Hippocampal formation (tissue), 2 donors: ENCODE measurements at regions not wholly inside any gene's neighbourhood (a gene's known extent, or its start where the extent isn't known, plus 50 kb on each side); places are given as distances from the start of the nearest gene placed in this dataset.
"Not testable (repeated sequence)": the region's sequence is repeated elsewhere in the genome, so short reads cannot be mapped to it uniquely, and the experiment has no call there.

Experiments
- DNase-seq, 2 donors: peaks; one replicate each; lab custom pipeline; 2025; lab: John Stamatoyannopoulos, UW

DNA sequence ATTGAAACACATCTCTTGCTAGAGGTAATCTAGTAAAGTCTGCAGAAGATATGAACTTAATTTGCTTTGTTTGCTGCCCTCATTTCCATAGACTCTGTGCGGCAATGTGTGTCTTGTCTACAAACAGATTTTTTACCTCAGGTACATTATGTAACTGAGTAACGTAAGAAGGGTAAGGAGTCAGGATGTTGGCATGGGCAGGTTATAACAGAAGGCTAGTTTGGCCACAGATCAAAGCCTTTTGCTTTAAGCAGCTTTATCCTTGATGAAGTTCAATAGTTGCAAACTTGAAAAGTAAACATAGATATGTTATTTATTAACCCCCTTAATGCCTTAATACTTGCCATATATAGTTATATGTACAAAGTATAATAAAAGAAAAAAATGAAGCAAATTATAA is 391.6 kb upstream of the FKBP1C start:
- DNase-seq = no peak

DNA sequence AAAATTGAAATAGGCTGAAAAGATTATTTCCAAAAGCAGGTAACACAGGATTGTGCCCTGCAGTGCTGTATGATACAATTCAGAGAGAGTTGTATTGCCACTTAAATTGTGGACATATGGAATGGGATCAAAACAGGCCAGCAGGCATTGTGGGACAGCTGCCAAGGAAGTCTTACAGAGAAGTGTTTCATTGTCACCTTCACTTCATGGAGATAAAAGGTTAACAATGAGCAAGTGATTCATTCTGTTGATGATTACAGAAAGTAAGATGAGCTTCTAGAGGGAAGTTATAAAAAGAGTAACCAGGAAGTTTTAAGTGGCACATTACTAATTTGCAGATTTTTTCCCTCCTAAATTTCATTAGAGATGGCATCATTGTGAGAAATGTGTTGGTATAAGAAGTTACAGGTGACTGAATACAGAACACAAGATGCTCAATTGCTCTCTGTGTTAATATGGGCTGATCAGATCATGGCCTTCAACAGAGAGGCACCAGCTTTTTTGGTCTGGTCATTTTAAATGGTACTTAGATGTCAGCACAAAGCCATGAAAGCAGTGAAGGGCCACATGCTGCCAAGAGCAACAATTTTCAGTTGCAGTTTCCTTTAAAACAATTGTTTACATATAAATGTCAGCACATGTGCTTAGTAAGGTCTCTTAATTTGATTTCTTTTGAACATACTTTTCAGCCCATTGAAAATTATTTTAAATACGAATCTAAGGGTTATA is 402.5 kb upstream of the FKBP1C start:
- DNase-seq = no peak

- DNase-seq = no peak
These were observed 405.8 kb upstream of the FKBP1C start for GRCh38 chr6:62805431-62805830.

GRCh38 chr6:62803094-62803493 is 408.2 kb upstream of the FKBP1C start:
- DNase-seq = no peak

GRCh38 chr6:62797190-62797589 is 414.1 kb upstream of the FKBP1C start:
- DNase-seq = no peak

DNA sequence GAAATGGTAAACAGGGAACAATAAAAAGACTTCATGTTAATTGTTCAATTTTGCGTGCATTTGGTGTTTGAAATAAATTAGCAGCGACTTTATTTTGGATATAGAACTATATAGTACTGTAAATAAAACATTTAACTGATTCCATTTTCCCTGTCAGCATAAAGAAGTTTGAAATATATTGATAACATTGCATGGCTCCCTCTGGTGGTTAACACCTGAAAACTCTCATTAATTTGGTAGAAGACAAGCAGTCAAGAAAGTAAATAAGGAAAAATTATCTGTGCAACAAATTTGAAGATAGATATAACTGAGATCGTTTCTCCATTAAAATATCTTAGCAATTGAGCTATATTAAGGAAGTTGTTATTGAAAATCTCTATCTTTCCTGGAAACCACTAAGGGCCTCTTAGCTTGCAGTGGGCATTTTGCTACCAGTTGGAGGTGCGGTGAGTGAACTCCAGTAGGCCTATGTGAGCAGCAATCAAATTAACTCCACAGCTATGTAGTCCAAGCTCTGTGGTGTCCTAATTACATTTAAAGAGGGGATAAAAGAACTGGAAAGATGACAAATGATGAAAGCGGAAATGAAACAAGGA is 435.7 kb upstream of the FKBP1C start:
- peak in 1 of 2 donors; percentile 46 for DNase-seq

GRCh38 chr6:62766174-62766573 is 445.1 kb upstream of the FKBP1C start:
- DNase-seq = not testable (repeated sequence)

DNA sequence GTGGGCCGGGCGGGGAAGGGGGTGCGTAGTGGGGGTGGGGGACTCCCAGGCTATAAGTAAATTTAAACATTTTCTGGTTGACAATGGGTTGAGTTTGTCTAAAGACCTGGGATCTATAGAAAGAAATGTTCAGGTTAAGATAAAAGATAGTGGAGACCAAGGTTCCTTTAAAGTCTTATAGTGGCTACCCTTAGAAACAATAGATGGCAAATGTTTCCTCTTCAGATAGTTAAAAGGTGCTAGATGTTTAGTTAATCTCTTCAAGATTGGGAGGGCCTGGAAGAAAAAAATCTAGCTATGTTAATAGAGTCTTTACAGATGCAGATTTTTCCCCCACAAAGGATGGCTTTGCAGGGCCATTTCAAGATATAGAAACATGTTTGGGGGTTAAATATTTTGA is 446.4 kb upstream of the FKBP1C start:
- DNase-seq = no peak

GRCh38 chr6:62763125-62763912 is 447.9 kb upstream of the FKBP1C start:
- DNase-seq = no peak

DNA sequence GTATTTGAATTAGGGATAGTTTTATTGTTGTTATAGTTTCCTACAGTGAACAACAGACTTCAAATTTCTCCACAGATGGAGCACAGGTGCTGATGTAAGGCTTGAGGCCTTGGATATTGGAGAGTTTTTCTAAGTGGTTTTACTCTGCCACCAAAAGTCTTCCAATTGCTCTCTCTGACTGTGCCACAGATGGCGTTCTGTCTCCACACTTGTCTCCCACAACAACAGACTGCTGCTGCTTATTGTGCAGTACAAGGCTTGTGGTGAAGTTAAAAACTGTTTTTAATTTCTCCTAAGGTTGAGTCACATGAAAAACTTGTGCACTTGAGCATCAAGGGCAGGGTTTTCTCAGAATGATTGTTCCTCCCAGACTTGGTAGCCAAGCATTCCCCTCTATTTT is 460.9 kb upstream of the KHDRBS2 start:
- DNase-seq = peak; percentile 8 to 77

GRCh38 chr6:62746161-62746560 is 460.1 kb upstream of the KHDRBS2 start:
- DNase-seq = no peak

- no peak for DNase-seq
These were observed 454.6 kb upstream of the KHDRBS2 start for GRCh38 chr6:62740596-62740995.

GRCh38 chr6:62740171-62740570 is 454.1 kb upstream of the KHDRBS2 start:
- DNase-seq = no peak

DNA sequence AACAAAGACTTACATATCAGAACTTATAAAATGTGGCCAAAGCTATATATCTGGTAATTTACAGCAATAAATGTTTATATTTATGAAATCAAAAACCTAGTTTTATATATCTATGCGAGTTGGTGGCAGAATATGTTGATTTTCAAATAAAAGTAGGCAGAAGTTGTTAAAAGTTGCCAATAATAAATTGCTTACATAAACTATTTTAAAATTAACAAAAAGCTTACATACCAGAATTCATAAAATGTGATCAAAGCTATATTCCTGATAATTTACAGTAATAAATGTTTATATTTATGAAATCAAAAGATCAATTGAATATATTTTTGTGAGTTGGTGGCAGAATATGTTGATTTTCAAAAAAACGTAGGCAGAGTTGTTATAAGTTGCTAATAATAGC is 451.8 kb upstream of the KHDRBS2 start:
- DNase-seq = no peak

- DNase-seq = no peak
These were observed 435.4 kb upstream of the KHDRBS2 start for GRCh38 chr6:62721408-62721807.

- DNase-seq = no peak
These were observed 430.7 kb upstream of the KHDRBS2 start for GRCh38 chr6:62716719-62717118.

DNA sequence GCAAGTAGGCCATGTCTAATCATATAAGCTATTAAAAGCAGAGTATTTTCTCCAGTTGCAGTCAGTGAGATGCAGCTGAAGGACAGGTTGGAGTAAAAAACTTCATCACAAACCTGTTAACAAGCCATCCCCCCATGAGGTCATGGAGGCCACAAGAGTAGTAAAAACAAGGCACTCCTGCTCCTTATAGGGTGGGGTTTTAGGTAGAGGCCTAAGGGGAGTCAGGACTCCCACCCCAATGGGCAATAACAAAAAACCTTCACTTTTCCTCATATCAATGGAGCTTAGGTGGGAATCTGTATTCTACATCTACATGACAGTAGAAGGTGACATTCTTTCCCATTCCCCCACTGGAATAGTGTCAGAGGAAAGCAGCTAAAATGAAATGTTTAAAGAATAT is 428.1 kb upstream of the KHDRBS2 start:
- DNase-seq = no peak

DNA sequence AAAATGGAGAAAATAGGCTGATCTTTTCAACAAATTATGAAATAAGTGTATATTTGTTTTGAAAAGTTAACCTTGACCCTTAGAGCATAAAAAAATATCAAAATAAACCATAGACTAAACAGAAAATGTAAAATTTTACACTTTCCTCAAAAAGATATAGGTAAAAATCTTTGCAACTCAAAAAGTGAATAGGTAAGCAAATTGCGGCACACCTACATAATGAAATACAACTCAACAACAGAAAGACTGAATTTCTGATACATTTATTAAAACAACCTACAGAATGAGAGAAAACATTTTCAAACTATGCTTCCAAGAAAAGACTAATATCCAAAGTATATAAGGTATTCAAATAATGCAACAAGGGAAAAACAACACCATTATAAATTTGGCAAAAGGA is 425.7 kb upstream of the KHDRBS2 start:
- no peak for DNase-seq

DNA sequence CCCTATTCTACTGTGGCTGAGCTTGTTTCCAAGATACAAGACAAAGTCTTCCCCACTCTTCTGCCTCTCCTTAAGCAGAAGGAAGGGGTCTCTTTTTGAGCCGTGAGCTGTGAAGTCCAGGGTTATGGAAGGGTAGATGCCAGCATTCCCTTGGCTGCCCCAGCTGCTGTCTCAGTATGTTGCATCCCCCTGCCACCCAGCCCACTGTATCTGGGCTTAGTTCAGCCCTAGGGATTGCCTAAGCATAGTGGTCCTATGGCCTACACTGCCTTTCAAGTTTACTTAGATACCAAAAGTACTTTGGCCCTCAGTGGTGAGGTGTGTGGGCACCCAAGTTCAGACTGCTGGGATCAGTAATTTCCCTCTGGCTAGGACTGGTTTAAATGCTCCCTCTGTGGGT is 421.9 kb upstream of the KHDRBS2 start:
- no peak for DNase-seq

- no peak for DNase-seq
These were observed 421.1 kb upstream of the KHDRBS2 start for GRCh38 chr6:62707156-62707555.

GRCh38 chr6:62683063-62683462 is 397.0 kb upstream of the KHDRBS2 start:
- DNase-seq = no peak

DNA sequence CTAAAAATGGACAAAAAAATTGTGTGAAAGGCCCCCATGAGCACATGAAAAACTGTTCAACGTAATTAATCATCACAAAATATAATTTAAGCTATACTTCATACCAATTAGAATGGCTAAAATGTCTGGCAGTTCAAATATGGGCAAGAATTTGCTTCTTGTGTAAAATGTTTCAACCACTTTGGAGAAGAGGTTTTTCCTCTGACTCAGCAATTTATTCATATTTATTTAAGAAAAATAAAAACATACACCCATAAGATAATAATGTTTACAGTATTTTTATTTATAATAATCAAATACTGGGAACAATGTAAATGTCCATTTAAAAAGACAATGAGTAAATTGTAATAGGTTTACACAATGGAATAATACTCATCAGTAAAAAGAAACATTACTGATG is 395.1 kb upstream of the KHDRBS2 start:
- DNase-seq = no peak

- no peak for DNase-seq
These were observed 387.0 kb upstream of the KHDRBS2 start for GRCh38 chr6:62672989-62673388.
